ENCODE measurements at regions not wholly inside any gene's neighbourhood (a gene's known extent, or its start where the extent isn't known, plus 50 kb on each side); places are given as distances from the start of the nearest gene placed in this dataset.
A peak's percentile ranks its signal among the peaks of the same experiment; 100 is the strongest.

GRCh38 chr4:104408878-104409277 is 85.8 kb downstream of the CXXC4 start:
- no peak for DNase-seq (ENCODE audit: low read depth)
- H3K4me3 ChIP-seq (ENCODE audit: low read depth, low read length) = no peak overlapping the region
- no peak for FAIRE-seq
- no peak for TF ChIP-seq CTCF (IDR thresholded peaks at IDR 0.05; ENCODE audit: insufficient read depth, low read length, severe bottlenecking)
- no peaks in the 10 kb centered on the region for H3K36me3 ChIP-seq (ENCODE audit: control insufficient read depth, insufficient read depth, low read length)
- no peaks in the 10 kb centered on the region for H3K27me3 ChIP-seq (ENCODE audit: control insufficient read depth, insufficient read depth, low read length)

GRCh38 chr4:104404361-104404760 is 90.3 kb downstream of the CXXC4 start:
- no peak for TF ChIP-seq CTCF (IDR thresholded peaks at IDR 0.05; ENCODE audit: insufficient read depth, low read length, severe bottlenecking)
- no peak for FAIRE-seq
- no peaks in the 10 kb centered on the region for H3K27me3 ChIP-seq (ENCODE audit: control insufficient read depth, insufficient read depth, low read length)
- H3K4me3 ChIP-seq (ENCODE audit: low read depth, low read length) = no peak overlapping the region
- H3K36me3 ChIP-seq (ENCODE audit: control insufficient read depth, insufficient read depth, low read length) = no peaks in the 10 kb centered on the region
- DNase-seq (ENCODE audit: low read depth) = no peak

GRCh38 chr4:104395168-104395614 is 99.5 kb downstream of the CXXC4 start:
- H3K27me3 ChIP-seq (ENCODE audit: control insufficient read depth, insufficient read depth, low read length) = no peaks in the 10 kb centered on the region
- no peak for TF ChIP-seq CTCF (IDR thresholded peaks at IDR 0.05; ENCODE audit: insufficient read depth, low read length, severe bottlenecking)
- no peak for DNase-seq (ENCODE audit: low read depth)
- H3K4me3 ChIP-seq (ENCODE audit: low read depth, low read length) = no peak overlapping the region
- no peak for FAIRE-seq
- H3K36me3 ChIP-seq (ENCODE audit: control insufficient read depth, insufficient read depth, low read length) = no peaks in the 10 kb centered on the region

- Histone ChIP-seq H3K4me3 (ENCODE audit: low read depth, low read length) (no peak overlapping the region), H3K36me3 (ENCODE audit: control insufficient read depth, insufficient read depth, low read length) (no peaks in the 10 kb centered on the region), H3K27me3 (ENCODE audit: control insufficient read depth, insufficient read depth, low read length) (no peaks in the 10 kb centered on the region)
- no peak for FAIRE-seq
- DNase-seq (ENCODE audit: low read depth) = no peak
- no peak for TF ChIP-seq CTCF (IDR thresholded peaks at IDR 0.05; ENCODE audit: insufficient read depth, low read length, severe bottlenecking)
Measured at GRCh38 chr4:104394406-104395167, 100.1 kb downstream of the CXXC4 start.

- FAIRE-seq = no peak
- H3K27me3 ChIP-seq (ENCODE audit: control insufficient read depth, insufficient read depth, low read length) = no peaks in the 10 kb centered on the region
- no peak for TF ChIP-seq CTCF (IDR thresholded peaks at IDR 0.05; ENCODE audit: insufficient read depth, low read length, severe bottlenecking)
- peak; percentile 34 for DNase-seq (ENCODE audit: low read depth)
- H3K36me3 ChIP-seq (ENCODE audit: control insufficient read depth, insufficient read depth, low read length) = no peaks in the 10 kb centered on the region
- no peak overlapping the region for H3K4me3 ChIP-seq (ENCODE audit: low read depth, low read length)
Measured at GRCh38 chr4:104393655-104394324, 100.9 kb downstream of the CXXC4 start.

Measured in bronchial epithelial cell (primary cell).